ENCODE measurements at regions not wholly inside any gene's neighbourhood (a gene's known extent, or its start where the extent isn't known, plus 50 kb on each side); places are given as distances from the start of the nearest gene placed in this dataset.

- no peak for ATAC-seq (ENCODE audit: low read depth)
- Histone ChIP-seq H3K27me3 (replicated peaks in 1 of 4; ENCODE audit: control extremely low read depth in 1 of 4, control insufficient read depth in 3 of 4, insufficient read depth in 4 of 4, low read length in 3 of 4) (peaks cover 0 to 3% (median 0%) of the 10 kb centered on the region in 4 experiments), H3K9ac (ENCODE audit: low read length) (no peak overlapping the region), H3K9me3 (ENCODE audit: control extremely low read depth in 1 of 3, control insufficient read depth in 2 of 3, insufficient read depth in 1 of 3, low read length in 2 of 3) (peaks cover 0 to 7% (median 0%) of the 10 kb centered on the region in 3 donors), H4K20me1 (ENCODE audit: control insufficient read depth, insufficient read depth, low read length, poor library complexity, severe bottlenecking) (no peaks in the 10 kb centered on the region), H3K4me2 (replicated peaks; ENCODE audit: low read depth, low read length, poor library complexity, severe bottlenecking) (no peak overlapping the region), H3K27ac (ENCODE audit: low read length in 2 of 2) (no peak overlapping the region), H3K36me3 (replicated peaks in 1 of 2; ENCODE audit: control extremely low read depth in 1 of 2, control insufficient read depth in 1 of 2, extremely low read depth in 1 of 2, insufficient read depth in 2 of 2, low read length in 1 of 2) (no peaks in the 10 kb centered on the region), H3K4me1 (ENCODE audit: control insufficient read depth in 2 of 2, insufficient read depth in 2 of 2, low read length in 2 of 2) (peaks cover 11 to 13% of the 10 kb centered on the region in 2 donors), H3K79me2 (ENCODE audit: control insufficient read depth, insufficient read depth, low read length) (no peaks in the 10 kb centered on the region), H3K4me3 (ENCODE audit: control extremely low read depth in 1 of 5, extremely low read depth in 1 of 5, insufficient read depth in 1 of 5, low read depth in 2 of 5, low read length in 4 of 5) (no peak overlapping the region), H2AFZ (ENCODE audit: insufficient read depth, low read depth, low read length, poor library complexity, severe bottlenecking) (no peak overlapping the region)
- TF ChIP-seq CTCF (IDR thresholded peaks at IDR 0.05): no peak
- no peak for TF ChIP-seq EZH2 (IDR thresholded peaks at IDR 0.05; ENCODE audit: borderline replicate concordance, insufficient read depth, low read depth, low read length, poor library complexity, severe bottlenecking)
- Mint-ChIP-seq H3K27ac (no peak overlapping the region), H3K4me1 (peaks cover 10% of the 10 kb centered on the region), H3K4me3 (no peak overlapping the region), H3K9me3 (ENCODE audit: insufficient read depth) (no peaks in the 10 kb centered on the region), H3K27me3 (peaks cover under 1% of the 10 kb centered on the region)
- DNase-seq: no peak
- ChIA-PET CTCF (interaction anchor here (0.5 to 2.2 kb wide), 2 partner anchors 8 to 11 kb away, joined by 5 to 9 read pairs; no protein-coding TSS in a partner anchor), POLR2A (no interaction called here)
- intact Hi-C loops (cut with micrococcal nuclease): no loop called here
Observed at GRCh38 chr4:169821402-169821801, 63.7 kb upstream of the HPF1 start.

GRCh38 chr4:169818063-169818679, 60.4 kb upstream of the HPF1 start:
- no peaks in the 10 kb centered on the region for H3K9me3 Mint-ChIP-seq (ENCODE audit: insufficient read depth)
- intact Hi-C loops (cut with micrococcal nuclease): no loop called here

More at GRCh38 chr4:169818063-169818679, 60.4 kb upstream of the HPF1 start:
- H3K4me1 Mint-ChIP-seq: peaks cover 10% of the 10 kb centered on the region
- ChIA-PET CTCF (no interaction called here), POLR2A (no interaction called here)
- Histone ChIP-seq H3K4me3 (ENCODE audit: control extremely low read depth in 1 of 5, extremely low read depth in 1 of 5, insufficient read depth in 1 of 5, low read depth in 2 of 5, low read length in 4 of 5) (no peak overlapping the region), H3K4me1 (ENCODE audit: control insufficient read depth in 2 of 2, insufficient read depth in 2 of 2, low read length in 2 of 2) (peaks cover 11 to 13% of the 10 kb centered on the region in 2 donors), H3K9ac (ENCODE audit: low read length) (no peak overlapping the region), H3K27me3 (replicated peaks in 1 of 4; ENCODE audit: control extremely low read depth in 1 of 4, control insufficient read depth in 3 of 4, insufficient read depth in 4 of 4, low read length in 3 of 4) (no peaks in the 10 kb centered on the region), H4K20me1 (ENCODE audit: control insufficient read depth, insufficient read depth, low read length, poor library complexity, severe bottlenecking) (no peaks in the 10 kb centered on the region), H2AFZ (ENCODE audit: insufficient read depth, low read depth, low read length, poor library complexity, severe bottlenecking) (no peak overlapping the region), H3K36me3 (replicated peaks in 1 of 2; ENCODE audit: control extremely low read depth in 1 of 2, control insufficient read depth in 1 of 2, extremely low read depth in 1 of 2, insufficient read depth in 2 of 2, low read length in 1 of 2) (no peaks in the 10 kb centered on the region), H3K79me2 (ENCODE audit: control insufficient read depth, insufficient read depth, low read length) (no peaks in the 10 kb centered on the region), H3K27ac (ENCODE audit: low read length in 2 of 2) (no peak overlapping the region), H3K4me2 (replicated peaks; ENCODE audit: low read depth, low read length, poor library complexity, severe bottlenecking) (peak overlapping the region; percentile 41), H3K9me3 (ENCODE audit: control extremely low read depth in 1 of 3, control insufficient read depth in 2 of 3, insufficient read depth in 1 of 3, low read length in 2 of 3) (no peaks in the 10 kb centered on the region)
- peak overlapping the region; percentile 40 for H3K4me3 Mint-ChIP-seq
- WGBS (ENCODE audit: insufficient coverage): 0% methylated on average over 3 of the region's 6 CpGs
- peak; percentile 63 for ATAC-seq (ENCODE audit: low read depth)
- H3K27ac Mint-ChIP-seq: no peak overlapping the region
- TF ChIP-seq CTCF (IDR thresholded peaks at IDR 0.05): no peak
- TF ChIP-seq EZH2 (IDR thresholded peaks at IDR 0.05; ENCODE audit: borderline replicate concordance, insufficient read depth, low read depth, low read length, poor library complexity, severe bottlenecking): no peak
- peak; percentile 29 for DNase-seq
- peaks cover 5% of the 10 kb centered on the region for H3K27me3 Mint-ChIP-seq
